Esophagus muscularis mucosa (tissue), 3 donors: ENCODE measurements at regions not wholly inside any gene's neighbourhood (a gene's known extent, or its start where the extent isn't known, plus 50 kb on each side); places are given as distances from the start of the nearest gene placed in this dataset.

Source experiments
- POLR2A ChIP-seq: fragments of 450-650 bp; IDR thresholded peaks from one replicate; pipeline ENCODE4 v1.6.1; 2017; ENCODE audit warnings: antibody characterized with exemption, moderate library complexity, mild to moderate bottlenecking, low read depth
- TF ChIP-seq, protein P1 (sequence below), 3 experiments: fragments of 200-600 bp in 2 of 3; fragments of 450-650 bp in 1 of 3; sonication (generic) in 2 of 3; IDR thresholded peaks; one replicate each; pipeline ENCODE4 v1.5.1; 2017 to 2019; ENCODE audit warnings: antibody characterized with exemption in 3 of 3, mild to moderate bottlenecking in 2 of 3, moderate library complexity in 1 of 3

DNA sequence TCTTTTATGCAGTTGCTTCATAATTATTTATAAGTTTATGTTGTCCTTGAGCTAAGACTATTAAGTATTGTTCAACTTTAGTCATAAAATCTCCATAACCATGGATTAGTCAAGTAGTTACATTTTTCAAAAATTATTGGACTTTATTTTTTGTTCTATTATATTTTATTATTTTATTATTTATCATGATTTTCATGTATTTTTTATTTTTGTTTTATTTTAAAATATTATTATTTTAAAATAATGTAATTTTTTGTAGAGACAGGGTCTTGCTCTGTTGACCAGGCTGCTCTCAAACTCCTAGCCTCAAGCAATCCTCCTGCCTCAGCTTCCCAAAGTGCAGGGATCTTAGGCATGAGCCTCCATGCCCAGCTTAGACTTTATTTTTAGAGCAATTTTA, 102.3 kb downstream of the NOC3L start:
- TF ChIP-seq, protein P1, sequence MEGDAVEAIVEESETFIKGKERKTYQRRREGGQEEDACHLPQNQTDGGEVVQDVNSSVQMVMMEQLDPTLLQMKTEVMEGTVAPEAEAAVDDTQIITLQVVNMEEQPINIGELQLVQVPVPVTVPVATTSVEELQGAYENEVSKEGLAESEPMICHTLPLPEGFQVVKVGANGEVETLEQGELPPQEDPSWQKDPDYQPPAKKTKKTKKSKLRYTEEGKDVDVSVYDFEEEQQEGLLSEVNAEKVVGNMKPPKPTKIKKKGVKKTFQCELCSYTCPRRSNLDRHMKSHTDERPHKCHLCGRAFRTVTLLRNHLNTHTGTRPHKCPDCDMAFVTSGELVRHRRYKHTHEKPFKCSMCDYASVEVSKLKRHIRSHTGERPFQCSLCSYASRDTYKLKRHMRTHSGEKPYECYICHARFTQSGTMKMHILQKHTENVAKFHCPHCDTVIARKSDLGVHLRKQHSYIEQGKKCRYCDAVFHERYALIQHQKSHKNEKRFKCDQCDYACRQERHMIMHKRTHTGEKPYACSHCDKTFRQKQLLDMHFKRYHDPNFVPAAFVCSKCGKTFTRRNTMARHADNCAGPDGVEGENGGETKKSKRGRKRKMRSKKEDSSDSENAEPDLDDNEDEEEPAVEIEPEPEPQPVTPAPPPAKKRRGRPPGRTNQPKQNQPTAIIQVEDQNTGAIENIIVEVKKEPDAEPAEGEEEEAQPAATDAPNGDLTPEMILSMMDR (IDR thresholded peaks at IDR 0.05) = no peak
- no peak for TF ChIP-seq POLR2A
